ENCODE measurements at regions not wholly inside any gene's neighbourhood (a gene's known extent, or its start where the extent isn't known, plus 50 kb on each side); places are given as distances from the start of the nearest gene placed in this dataset.
"Not testable (repeated sequence)": the region's sequence is repeated elsewhere in the genome, so short reads cannot be mapped to it uniquely, and the experiment has no call there.

GRCh38 chr11:37456746-37457145, 858.7 kb upstream of the RAG2 start:
- DNase-seq (ENCODE audit: low read depth in 2 of 2) = peak; percentile 9 to 13

- no peak for DNase-seq (ENCODE audit: low read depth in 2 of 2)
Measured at GRCh38 chr11:37451903-37452302, 853.9 kb upstream of the RAG2 start.

GRCh38 chr11:37450613-37451012, 852.6 kb upstream of the RAG2 start:
- DNase-seq (ENCODE audit: low read depth in 2 of 2) = no peak

GRCh38 chr11:37449146-37449545, 851.1 kb upstream of the RAG2 start:
- peak; percentile 34 to 45 for DNase-seq (ENCODE audit: low read depth in 2 of 2)

- peak; percentile 8 to 11 for DNase-seq (ENCODE audit: low read depth in 2 of 2)
Measured at GRCh38 chr11:37442576-37442975, 844.5 kb upstream of the RAG2 start.

GRCh38 chr11:37431633-37432230, 833.7 kb upstream of the RAG2 start:
- DNase-seq (ENCODE audit: low read depth in 2 of 2) = not testable (repeated sequence)

GRCh38 chr11:37430966-37431632, 833.1 kb upstream of the RAG2 start:
- not testable (repeated sequence) for DNase-seq (ENCODE audit: low read depth in 2 of 2)

GRCh38 chr11:37422511-37422910, 824.5 kb upstream of the RAG2 start:
- no peak for DNase-seq (ENCODE audit: low read depth in 2 of 2)

GRCh38 chr11:37411289-37411688, 813.3 kb upstream of the RAG2 start:
- DNase-seq (ENCODE audit: low read depth in 2 of 2) = no peak

GRCh38 chr11:37409124-37409523, 811.1 kb upstream of the RAG2 start:
- DNase-seq (ENCODE audit: low read depth in 2 of 2) = peak; percentile 24 to 28

GRCh38 chr11:37407461-37407860, 809.4 kb upstream of the RAG2 start:
- no peak for DNase-seq (ENCODE audit: low read depth in 2 of 2)

- DNase-seq (ENCODE audit: low read depth in 2 of 2) = peak in 1 of 2 experiments; percentile 19
Measured at GRCh38 chr11:37406651-37407050, 808.6 kb upstream of the RAG2 start.

GRCh38 chr11:37404231-37404630, 806.2 kb upstream of the RAG2 start:
- DNase-seq (ENCODE audit: low read depth in 2 of 2) = no peak

GRCh38 chr11:37402663-37403062, 804.6 kb upstream of the RAG2 start:
- no peak for DNase-seq (ENCODE audit: low read depth in 2 of 2)

GRCh38 chr11:37394236-37394870, 796.3 kb upstream of the RAG2 start:
- DNase-seq (ENCODE audit: low read depth in 2 of 2) = no peak

- no peak for DNase-seq (ENCODE audit: low read depth in 2 of 2)
Measured at GRCh38 chr11:37391615-37392014, 793.6 kb upstream of the RAG2 start.

- DNase-seq (ENCODE audit: low read depth in 2 of 2) = no peak
Measured at GRCh38 chr11:37390576-37391083, 792.6 kb upstream of the RAG2 start.

GRCh38 chr11:37378958-37379357, 780.9 kb upstream of the RAG2 start:
- DNase-seq (ENCODE audit: low read depth in 2 of 2) = no peak

GRCh38 chr11:37372667-37373066, 774.6 kb upstream of the RAG2 start:
- no peak for DNase-seq (ENCODE audit: low read depth in 2 of 2)

- no peak for DNase-seq (ENCODE audit: low read depth in 2 of 2)
Measured at GRCh38 chr11:37371346-37371970, 773.4 kb upstream of the RAG2 start.

GRCh38 chr11:37370817-37371216, 772.8 kb upstream of the RAG2 start:
- DNase-seq (ENCODE audit: low read depth in 2 of 2) = no peak

- no peak for DNase-seq (ENCODE audit: low read depth in 2 of 2)
Measured at GRCh38 chr11:37364246-37364839, 766.3 kb upstream of the RAG2 start.
